GM18507 (cell line): ENCODE measurements at regions not wholly inside any gene's neighbourhood (a gene's known extent, or its start where the extent isn't known, plus 50 kb on each side); places are given as distances from the start of the nearest gene placed in this dataset.

Source experiments
- DNase-seq: peaks from one replicate; pipeline ENCODE4 v3.0.0; 2011; ENCODE audit warnings: low read depth; ENCODE audit not compliant: insufficient read length; ENCODE audit errors: extremely low spot score
- FAIRE-seq: peaks from 2 replicates; lab custom pipeline; 2011; peaks lifted over from hg19 to GRCh38; lab: Jason Lieb, UNC

DNA sequence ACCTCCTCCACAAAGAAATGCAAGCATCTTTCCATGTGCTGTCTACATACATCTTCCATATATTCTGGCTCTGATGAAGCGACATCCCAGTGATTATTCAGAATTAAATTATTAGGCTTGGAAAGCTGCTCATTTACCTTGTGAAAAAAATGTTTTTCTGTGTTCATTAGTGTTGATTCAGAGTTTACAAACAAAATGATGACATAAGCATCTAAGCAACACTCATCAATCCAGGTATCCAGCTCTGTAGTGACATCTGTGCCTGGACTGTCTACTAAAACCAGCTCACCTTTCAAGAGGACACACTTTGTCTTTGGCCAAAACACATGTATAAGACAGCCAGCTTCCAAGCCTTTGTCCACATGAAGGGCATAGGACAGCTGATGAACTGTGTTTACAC, 51.1 kb upstream of the SPATA31C2 start:
- no peak for DNase-seq
- no peak for FAIRE-seq
